ENCODE measurements at regions not wholly inside any gene's neighbourhood (a gene's known extent, or its start where the extent isn't known, plus 50 kb on each side); places are given as distances from the start of the nearest gene placed in this dataset.

DNA sequence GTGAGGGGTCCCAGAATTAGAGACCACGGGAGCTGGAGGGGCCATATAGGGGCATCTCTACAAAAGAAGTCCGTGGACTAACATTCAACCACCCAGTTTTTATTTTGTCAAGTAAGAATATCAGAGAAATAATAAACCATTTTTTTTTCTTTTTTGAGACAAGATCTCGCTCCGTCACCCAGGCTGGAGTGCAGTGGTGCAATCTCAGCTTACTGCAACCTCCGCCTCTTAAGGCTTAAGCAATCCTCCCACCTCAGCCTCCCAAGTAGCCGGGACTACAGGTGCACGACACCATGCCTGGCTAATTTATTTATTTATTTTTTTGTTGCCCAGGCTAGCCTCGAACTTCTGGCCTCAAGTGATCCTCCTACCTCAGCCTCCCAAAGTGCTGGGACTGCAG is 82.7 kb downstream of the ZFP36L2 start:
- TF ChIP-seq CTCF (IDR thresholded peaks at IDR 0.05) = no peak

DNA sequence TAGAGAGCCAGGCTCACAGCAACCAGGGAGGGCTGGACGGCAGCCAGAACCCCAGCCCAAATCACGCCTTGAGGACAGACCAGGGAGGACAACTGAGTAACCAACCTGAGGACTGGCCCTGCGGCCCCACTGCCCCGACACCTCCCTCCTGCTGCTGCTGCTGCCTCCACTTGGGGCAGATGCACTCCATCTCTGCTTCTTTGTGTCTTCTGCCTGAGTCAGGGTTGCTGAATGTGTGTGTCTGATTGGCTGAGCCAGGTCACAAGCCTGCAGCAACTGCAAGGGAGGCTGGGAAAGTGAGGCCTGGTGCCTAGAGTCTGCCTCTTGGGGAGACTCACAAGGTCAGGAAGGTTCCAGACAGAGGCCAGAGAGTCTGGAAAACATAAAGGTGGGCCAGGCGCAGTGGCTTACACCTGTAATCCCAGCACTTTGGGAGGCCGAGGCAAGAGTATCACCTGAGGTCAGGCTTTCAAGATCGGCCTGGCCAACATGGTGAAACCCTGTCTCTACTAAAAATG is 83.4 kb downstream of the ZFP36L2 start:
- no peak for TF ChIP-seq CTCF (IDR thresholded peaks at IDR 0.05)

- TF ChIP-seq CTCF (IDR thresholded peaks at IDR 0.05) = no peak
Observed at GRCh38 chr2:43139996-43140621, 86.3 kb downstream of the ZFP36L2 start.

DNA sequence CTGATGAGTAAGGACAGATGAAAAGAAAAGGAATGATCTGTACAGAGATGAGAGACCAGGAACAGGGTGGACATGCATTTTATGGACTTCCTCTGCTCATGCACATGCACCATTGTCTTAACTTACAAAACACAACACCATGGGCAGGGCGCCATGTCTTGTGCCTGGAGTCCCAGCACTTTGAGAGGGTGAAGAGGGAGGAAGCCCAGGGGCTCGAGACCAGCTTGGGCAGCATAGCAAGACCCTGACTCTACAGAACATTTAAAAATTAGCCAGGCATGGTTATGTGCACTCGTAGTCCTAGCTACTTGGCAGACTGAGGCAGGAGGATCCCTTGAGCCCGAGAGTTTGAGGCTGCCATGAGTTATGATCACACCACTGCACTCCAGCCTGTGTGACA is 86.9 kb downstream of the ZFP36L2 start:
- TF ChIP-seq CTCF (IDR thresholded peaks at IDR 0.05) = no peak

GRCh38 chr2:43138441-43138840 is 88.0 kb downstream of the ZFP36L2 start:
- no peak for TF ChIP-seq CTCF (IDR thresholded peaks at IDR 0.05)

DNA sequence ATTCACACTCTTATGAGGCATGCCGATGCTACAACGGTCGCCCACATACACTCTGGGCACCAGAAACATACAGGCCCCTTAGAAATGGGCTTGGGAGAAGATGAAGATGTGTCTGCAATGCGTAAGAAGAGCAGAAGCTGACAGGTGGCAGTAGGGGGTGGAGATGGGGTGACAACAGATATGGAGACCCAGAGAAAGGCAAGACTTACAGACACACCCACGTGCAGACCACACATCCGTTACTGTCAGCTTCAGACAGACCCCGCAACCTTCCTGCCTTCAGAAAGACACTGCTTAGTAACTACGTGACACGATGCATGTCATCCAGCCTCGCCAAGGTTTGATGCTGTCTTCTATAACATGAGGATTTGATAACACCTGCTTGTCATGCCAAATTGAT is 89.5 kb downstream of the ZFP36L2 start:
- no peak for TF ChIP-seq CTCF (IDR thresholded peaks at IDR 0.05)

DNA sequence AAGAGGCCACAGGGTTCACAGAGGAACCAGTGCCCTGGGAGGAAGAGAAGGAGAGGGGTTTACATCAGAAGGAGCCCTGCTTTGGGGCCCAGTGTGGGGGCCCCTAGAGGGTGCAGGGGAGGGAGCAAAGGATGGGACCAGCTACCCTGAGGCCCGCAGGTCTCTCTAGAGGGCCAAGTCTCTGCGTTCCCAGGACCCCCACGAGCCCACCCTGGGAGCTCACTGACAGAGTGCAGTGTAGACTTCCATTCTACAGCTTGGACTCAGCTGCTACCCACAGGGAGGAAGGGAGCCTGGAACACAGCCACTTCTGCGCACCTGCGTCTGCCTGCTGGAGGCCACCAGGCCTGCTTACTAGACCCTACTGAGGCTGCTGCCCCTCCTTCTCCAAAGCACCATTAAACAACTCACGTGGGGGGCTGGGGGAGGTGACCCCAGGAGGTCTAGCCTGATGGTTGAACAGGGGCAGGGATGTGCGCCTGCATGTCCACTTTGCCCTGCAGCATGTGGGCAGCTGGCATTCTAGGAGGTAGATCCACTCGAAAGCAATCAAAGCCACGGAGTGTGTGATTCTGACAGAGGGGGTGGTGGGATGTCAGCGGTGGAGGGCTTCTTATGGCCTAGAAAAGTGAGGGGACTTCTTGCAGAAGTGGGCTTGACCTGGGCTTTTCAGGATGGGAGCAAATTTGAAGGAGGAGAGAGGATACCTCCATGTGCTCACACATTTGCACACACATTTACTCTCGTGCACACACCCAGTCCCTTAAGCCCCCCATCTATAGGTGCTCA is 90.2 kb downstream of the ZFP36L2 start:
- TF ChIP-seq CTCF (IDR thresholded peaks at IDR 0.05) = no peak

Measured in LNCAP (cell line).